ENCODE measurements at regions not wholly inside any gene's neighbourhood (a gene's known extent, or its start where the extent isn't known, plus 50 kb on each side); places are given as distances from the start of the nearest gene placed in this dataset.

DNA sequence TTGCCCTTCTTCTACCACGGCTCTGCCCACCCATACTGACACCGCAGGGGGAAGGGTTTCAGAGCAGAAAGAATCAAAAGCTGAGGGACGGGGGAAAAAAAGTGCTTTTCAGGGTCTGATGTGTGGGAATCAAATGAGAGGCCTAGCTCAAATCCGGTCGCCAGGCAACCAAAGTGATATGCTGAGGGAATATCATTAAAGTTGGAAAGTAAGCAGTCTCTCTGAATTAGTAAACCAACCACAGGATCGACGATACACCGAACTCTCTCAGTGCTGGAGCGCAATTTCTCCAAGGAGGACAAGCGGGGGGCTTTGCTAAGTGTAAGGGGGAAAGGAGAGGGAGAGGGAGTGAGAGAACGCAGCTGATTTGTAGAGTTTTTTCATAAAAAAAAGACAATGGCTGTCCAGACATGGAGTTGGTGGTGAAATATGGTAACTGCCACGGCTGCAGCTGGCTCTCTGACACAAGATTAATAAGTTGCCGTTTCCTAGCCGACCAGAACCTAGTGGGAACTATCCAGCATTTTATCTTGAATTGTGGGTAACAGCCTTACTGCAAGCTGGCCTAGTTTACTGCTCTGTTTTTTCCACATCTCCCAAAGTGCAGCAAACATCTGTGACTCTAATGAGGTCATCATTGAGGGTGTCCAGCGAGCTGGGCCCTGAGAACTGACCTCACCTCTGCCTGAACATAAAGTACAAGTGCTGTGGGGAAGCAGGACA lies 530.2 kb downstream of the SOX2 start:
- Histone ChIP-seq H3K9ac (ENCODE audit: low read length) (no peak overlapping the region), H3K27me3 (ENCODE audit: insufficient read depth, low read length) (no peaks in the 10 kb centered on the region), H3K4me1 (ENCODE audit: insufficient read depth, low read length, severe bottlenecking) (no peaks in the 10 kb centered on the region), H3K9me3 (ENCODE audit: low read length) (no peaks in the 10 kb centered on the region), H2AFZ (ENCODE audit: low read length) (no peak overlapping the region), H4K20me1 (ENCODE audit: insufficient read depth, low read length) (no peaks in the 10 kb centered on the region), H3K36me3 (ENCODE audit: insufficient read depth, low read length) (no peaks in the 10 kb centered on the region), H3K4me2 (ENCODE audit: low read length) (no peak overlapping the region), H3F3A (ENCODE audit: insufficient read depth, low read length) (no peaks in the 10 kb centered on the region), H3K9me2 (ENCODE audit: low read depth, low read length) (no peaks in the 10 kb centered on the region), H3K79me2 (ENCODE audit: insufficient read depth, low read length) (no peaks in the 10 kb centered on the region), H3K27ac (ENCODE audit: low read depth, low read length, poor library complexity, severe bottlenecking) (no peak overlapping the region), H3K4me3 (ENCODE audit: low read depth, low read length, poor library complexity, severe bottlenecking) (no peak overlapping the region)
- no peak for TF ChIP-seq EZH2 (IDR thresholded peaks at IDR 0.05; ENCODE audit: borderline replicate concordance, low read length)
- TF ChIP-seq, protein P1, sequence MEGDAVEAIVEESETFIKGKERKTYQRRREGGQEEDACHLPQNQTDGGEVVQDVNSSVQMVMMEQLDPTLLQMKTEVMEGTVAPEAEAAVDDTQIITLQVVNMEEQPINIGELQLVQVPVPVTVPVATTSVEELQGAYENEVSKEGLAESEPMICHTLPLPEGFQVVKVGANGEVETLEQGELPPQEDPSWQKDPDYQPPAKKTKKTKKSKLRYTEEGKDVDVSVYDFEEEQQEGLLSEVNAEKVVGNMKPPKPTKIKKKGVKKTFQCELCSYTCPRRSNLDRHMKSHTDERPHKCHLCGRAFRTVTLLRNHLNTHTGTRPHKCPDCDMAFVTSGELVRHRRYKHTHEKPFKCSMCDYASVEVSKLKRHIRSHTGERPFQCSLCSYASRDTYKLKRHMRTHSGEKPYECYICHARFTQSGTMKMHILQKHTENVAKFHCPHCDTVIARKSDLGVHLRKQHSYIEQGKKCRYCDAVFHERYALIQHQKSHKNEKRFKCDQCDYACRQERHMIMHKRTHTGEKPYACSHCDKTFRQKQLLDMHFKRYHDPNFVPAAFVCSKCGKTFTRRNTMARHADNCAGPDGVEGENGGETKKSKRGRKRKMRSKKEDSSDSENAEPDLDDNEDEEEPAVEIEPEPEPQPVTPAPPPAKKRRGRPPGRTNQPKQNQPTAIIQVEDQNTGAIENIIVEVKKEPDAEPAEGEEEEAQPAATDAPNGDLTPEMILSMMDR (IDR thresholded peaks at IDR 0.05; ENCODE audit: low read length): no peak

DNA sequence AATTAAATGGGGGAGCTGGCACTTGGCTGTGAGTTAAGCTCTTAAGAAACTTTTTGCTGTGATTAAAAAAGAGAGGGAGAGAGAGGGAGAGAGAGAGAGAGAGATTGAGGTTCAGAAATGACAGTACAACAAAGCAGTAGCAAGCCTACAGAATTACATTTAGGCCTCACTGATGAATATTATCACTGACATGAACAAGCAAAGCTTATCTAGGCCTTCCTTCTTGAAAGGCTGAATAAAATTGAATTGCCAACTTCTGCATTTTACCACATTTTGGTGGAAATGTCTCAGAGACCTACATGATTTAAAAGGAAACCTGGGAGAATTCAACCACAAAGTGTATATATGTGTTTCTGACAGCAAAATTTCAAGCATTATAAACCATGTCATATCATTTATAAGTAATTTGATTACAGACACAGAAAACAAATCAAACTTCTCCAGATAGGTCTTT lies 530.8 kb downstream of the SOX2 start:
- Histone ChIP-seq H4K20me1 (ENCODE audit: insufficient read depth, low read length) (no peaks in the 10 kb centered on the region), H3K36me3 (ENCODE audit: insufficient read depth, low read length) (no peaks in the 10 kb centered on the region), H3K79me2 (ENCODE audit: insufficient read depth, low read length) (no peaks in the 10 kb centered on the region), H3K4me1 (ENCODE audit: insufficient read depth, low read length, severe bottlenecking) (no peaks in the 10 kb centered on the region), H3K9ac (ENCODE audit: low read length) (no peak overlapping the region), H3K9me2 (ENCODE audit: low read depth, low read length) (no peaks in the 10 kb centered on the region), H3K27ac (ENCODE audit: low read depth, low read length, poor library complexity, severe bottlenecking) (no peak overlapping the region), H2AFZ (ENCODE audit: low read length) (no peak overlapping the region), H3K27me3 (ENCODE audit: insufficient read depth, low read length) (no peaks in the 10 kb centered on the region), H3K9me3 (ENCODE audit: low read length) (no peaks in the 10 kb centered on the region), H3K4me3 (ENCODE audit: low read depth, low read length, poor library complexity, severe bottlenecking) (no peak overlapping the region), H3K4me2 (ENCODE audit: low read length) (no peak overlapping the region), H3F3A (ENCODE audit: insufficient read depth, low read length) (no peaks in the 10 kb centered on the region)
- no peak for TF ChIP-seq EZH2 (IDR thresholded peaks at IDR 0.05; ENCODE audit: borderline replicate concordance, low read length)
- TF ChIP-seq, protein P1 (IDR thresholded peaks at IDR 0.05; ENCODE audit: low read length): no peak

DNA sequence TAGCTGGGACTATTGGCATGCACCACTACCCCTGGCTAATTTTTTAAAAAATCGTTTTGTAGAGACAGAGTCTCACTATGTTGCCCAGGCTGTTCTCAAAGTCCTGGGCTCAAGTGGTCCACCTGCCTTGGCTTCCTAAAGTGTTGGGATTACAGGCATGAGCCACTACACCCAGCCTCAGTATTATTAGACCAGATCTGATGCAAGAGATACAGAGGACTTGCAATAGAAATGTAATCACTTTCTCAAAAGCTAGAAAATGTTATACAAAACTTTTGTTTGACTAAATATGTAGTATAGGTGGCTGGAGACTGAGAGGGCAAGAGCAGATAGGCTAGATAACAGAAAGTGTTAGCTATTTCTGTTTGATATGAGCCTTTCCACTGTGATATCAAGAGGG lies 531.9 kb downstream of the SOX2 start:
- Histone ChIP-seq H3K4me2 (ENCODE audit: low read length) (no peak overlapping the region), H3K9ac (ENCODE audit: low read length) (no peak overlapping the region), H3K27me3 (ENCODE audit: insufficient read depth, low read length) (no peaks in the 10 kb centered on the region)

More for the DNA sequence above, 531.9 kb downstream of the SOX2 start:
- TF ChIP-seq, protein P1 (IDR thresholded peaks at IDR 0.05; ENCODE audit: low read length): no peak
- no peaks in the 10 kb centered on the region for H3F3A ChIP-seq (ENCODE audit: insufficient read depth, low read length)
- H2AFZ ChIP-seq (ENCODE audit: low read length): no peak overlapping the region
- no peaks in the 10 kb centered on the region for H3K9me2 ChIP-seq (ENCODE audit: low read depth, low read length)
- no peaks in the 10 kb centered on the region for H3K9me3 ChIP-seq (ENCODE audit: low read length)
- H3K27ac ChIP-seq (ENCODE audit: low read depth, low read length, poor library complexity, severe bottlenecking): no peak overlapping the region
- H3K36me3 ChIP-seq (ENCODE audit: insufficient read depth, low read length): no peaks in the 10 kb centered on the region
- no peaks in the 10 kb centered on the region for H3K4me1 ChIP-seq (ENCODE audit: insufficient read depth, low read length, severe bottlenecking)
- H3K4me3 ChIP-seq (ENCODE audit: low read depth, low read length, poor library complexity, severe bottlenecking): no peak overlapping the region
- no peaks in the 10 kb centered on the region for H3K79me2 ChIP-seq (ENCODE audit: insufficient read depth, low read length)
- H4K20me1 ChIP-seq (ENCODE audit: insufficient read depth, low read length): no peaks in the 10 kb centered on the region

Measured in OCI-LY1 (cell line).